ENCODE measurements at regions not wholly inside any gene's neighbourhood (a gene's known extent, or its start where the extent isn't known, plus 50 kb on each side); places are given as distances from the start of the nearest gene placed in this dataset.

GRCh38 chr5:125205601-125206225 is 459.3 kb upstream of the ZNF608 start:
- DNase-seq (ENCODE audit: low spot score): no peak

DNA sequence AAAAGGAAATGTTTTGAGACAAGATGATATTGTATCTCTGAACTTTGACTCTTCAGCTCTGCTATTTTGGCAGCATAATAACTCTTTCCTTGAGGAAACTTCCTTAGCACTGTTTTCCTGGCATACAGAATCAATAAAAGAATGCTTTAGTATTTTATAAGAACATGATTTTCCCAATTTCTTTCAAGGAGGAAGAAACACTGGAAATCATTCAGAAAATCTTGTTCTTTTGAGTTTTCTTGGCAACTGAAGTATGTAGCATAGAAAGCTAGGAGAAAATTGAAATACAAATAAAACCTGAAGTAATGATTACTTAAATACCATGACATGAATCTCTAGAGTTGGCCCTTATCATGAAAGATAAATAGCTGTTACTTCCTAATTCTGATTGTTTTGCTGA is 461.4 kb upstream of the ZNF608 start:
- no peak for DNase-seq (ENCODE audit: low spot score)

- no peak for DNase-seq (ENCODE audit: low spot score)
Measured at GRCh38 chr5:125209650-125210049, 463.2 kb upstream of the ZNF608 start.

DNA sequence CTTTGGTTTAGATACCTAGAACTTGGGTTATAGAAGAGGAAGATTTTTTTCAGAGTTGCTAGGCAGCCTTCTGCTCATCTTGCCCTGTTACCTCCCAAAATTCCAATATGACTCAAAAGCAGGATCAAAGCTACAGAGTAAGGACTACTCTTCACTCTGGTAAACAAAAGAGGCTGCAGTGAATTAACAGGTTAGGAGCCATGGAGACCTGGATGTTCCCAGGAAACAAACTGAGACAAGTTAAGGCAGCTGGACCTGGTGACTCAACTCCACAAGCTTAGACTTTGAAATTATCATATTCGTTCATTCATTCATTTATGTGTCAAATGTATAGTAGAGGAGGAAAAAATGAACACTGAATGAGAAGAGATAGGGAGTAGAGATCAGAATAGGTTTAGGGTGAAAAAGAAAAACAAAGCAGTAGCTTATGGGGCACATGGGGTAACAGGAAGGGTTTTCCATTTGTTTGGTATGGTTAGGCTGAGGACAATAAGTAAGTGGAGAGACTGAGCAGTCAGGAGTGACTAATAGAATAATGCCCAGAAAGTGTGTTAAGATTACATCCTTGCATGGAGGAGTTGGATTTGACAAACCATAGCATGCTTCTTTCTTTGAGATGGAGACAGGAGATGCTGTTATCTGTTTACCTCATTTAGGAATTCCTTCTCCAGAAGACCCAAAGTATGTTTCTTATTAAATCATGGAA is 464.0 kb upstream of the ZNF608 start:
- DNase-seq (ENCODE audit: low spot score): no peak

GRCh38 chr5:125214080-125214479 is 467.6 kb upstream of the ZNF608 start:
- no peak for DNase-seq (ENCODE audit: low spot score)

- DNase-seq (ENCODE audit: low spot score): no peak
Measured at GRCh38 chr5:125215593-125215992, 469.2 kb upstream of the ZNF608 start.

DNA sequence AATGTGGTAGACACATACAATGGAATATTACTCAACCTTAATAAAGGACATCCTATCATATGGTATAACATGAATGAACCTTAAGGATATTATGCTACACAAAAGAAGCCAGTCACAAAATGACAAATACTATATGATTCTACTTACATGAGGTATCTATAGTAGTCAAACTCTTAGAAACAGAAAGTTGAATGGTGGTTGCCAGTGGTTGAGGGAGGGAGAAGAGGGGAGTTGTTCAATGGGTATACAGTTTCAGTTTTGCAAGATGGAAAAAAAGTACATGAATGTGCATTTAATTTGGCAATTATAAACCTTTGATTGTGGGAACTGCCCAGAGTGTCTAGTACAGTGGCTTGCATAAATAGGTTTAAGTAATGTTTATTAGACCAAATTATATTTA is 473.3 kb upstream of the ZNF608 start:
- DNase-seq (ENCODE audit: low spot score): no peak

GRCh38 chr5:125220284-125220683 is 473.8 kb upstream of the ZNF608 start:
- no peak for DNase-seq (ENCODE audit: low spot score)

DNA sequence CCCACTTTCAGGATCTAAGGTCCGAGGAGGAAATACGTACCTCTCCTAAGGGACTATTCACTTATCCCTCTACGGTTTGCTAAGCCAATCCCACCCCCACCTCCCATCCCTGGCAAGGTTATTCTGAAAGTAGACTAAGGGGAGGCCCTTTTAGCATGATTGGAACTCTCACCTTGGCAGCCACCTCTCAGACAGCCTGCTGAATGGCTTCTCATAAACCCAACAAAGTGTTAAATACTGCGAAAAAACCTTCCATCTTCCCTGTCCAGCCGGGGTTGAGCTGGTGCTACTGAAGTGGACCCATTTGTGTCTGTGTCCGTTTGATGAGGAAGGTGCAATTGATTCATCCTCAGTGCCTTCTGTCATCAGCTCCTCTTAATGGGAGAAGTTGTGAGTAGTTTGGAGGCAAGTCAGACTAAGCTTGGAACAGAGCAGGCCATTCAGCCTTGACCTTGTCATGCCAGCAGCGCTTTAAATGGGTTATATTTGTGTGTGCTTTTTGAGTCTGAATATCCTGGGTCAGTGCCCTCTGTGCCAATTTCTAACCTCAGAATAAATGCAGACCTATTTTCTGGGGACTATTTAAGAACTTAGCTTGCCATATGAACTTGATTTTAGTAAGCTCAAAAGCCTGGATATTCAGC is 476.3 kb upstream of the ZNF608 start:
- DNase-seq (ENCODE audit: low spot score): no peak

- no peak for DNase-seq (ENCODE audit: low spot score)
Measured at GRCh38 chr5:125225424-125225823, 479.0 kb upstream of the ZNF608 start.

DNA sequence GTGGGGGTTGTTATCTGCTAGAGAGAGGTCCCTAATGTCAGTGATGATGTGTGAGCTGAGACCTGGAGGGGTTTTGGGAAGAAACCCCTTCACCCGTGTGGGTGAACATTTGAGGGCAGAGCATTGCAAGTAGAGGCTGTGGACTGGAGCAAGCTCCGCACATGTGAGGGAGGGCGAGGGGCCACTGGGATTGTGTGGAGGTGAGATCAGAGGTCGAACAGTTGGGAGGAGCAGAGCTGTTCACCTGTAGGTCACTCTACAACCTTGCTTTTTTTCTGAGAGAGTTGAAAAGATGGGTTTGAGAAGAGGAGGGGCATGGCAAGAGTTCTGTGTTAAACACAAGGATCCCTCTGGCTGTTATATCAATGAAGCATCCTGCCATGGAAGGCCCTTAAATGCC is 480.4 kb upstream of the ZNF608 start:
- no peak for DNase-seq (ENCODE audit: low spot score)

GRCh38 chr5:125227333-125228095 is 481.1 kb upstream of the ZNF608 start:
- DNase-seq (ENCODE audit: low spot score): peak; percentile 44

DNA sequence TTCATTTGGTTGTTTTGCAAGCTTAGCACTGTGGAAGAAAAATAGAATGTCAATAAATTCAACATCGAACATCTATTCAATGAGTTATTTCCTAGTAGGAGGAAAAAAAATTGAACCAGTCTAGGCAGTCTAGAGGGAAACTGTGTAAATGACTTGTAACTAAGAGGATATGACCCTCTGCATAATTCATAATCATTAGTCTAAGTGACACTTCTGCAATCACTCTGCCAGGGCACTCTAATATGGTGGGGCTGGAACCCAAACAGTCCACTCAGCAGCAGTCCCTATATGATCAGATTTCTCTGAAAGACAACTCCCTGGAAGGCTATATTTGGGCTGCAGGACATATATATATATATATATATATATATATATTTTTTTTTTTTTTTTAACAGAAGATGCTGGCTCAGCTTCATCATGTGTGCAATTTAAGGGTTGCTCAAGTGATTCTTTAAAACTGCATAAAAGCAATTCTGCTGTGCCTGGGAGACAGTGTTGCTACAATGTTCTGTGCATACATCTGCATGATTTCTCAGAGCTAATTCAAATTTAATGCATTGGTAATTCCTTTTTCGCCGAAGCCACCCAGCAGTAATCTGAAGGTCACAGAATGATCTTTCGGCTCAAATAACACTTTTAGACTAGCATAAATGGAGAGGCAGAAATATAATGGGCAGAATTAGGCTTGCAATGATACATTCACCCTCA is 482.1 kb upstream of the ZNF608 start:
- no peak for DNase-seq (ENCODE audit: low spot score)

DNA sequence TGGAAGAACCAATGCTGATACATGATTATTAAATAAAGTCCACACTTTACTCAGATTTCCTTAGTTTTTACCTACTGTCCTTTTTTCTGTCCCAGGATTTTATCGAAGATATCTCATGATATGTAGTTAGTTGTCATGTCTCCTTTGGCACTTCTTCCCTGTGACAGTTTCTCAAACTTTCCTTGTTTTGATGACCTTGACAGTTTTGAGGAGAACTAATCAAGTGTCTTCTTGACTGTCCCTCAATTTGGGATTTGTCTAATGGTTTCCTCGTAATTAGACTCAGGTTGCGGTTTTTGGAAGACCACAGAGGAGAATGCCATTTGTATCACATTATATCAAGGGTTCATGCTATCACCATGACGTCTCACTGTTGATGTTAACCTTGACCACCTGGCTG is 483.1 kb upstream of the ZNF608 start:
- DNase-seq (ENCODE audit: low spot score): no peak

DNA sequence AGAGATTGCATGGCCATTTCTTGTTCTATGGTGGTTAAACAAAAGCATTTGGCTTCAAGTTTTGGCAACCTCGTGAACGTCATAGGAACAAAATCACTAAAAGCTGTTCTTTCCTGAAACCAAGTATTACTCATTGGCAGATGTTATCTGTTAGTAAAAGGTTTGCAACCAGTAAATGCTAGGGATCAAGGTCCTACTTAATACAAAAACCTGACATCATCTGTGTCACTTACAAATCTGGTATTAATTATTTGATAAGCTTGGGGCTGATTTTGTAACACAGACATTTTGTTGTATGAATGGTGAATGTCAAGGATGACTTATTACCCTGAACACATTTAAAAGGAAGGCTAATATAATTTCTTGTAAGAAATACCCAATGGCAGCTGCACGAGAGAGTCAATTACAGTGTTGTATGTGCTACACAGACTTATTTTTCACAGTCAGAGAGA is 486.4 kb upstream of the ZNF608 start:
- no peak for DNase-seq (ENCODE audit: low spot score)

GRCh38 chr5:125233944-125234343 is 487.5 kb upstream of the ZNF608 start:
- DNase-seq (ENCODE audit: low spot score): no peak

GRCh38 chr5:125236007-125236406 is 489.6 kb upstream of the ZNF608 start:
- no peak for DNase-seq (ENCODE audit: low spot score)

DNA sequence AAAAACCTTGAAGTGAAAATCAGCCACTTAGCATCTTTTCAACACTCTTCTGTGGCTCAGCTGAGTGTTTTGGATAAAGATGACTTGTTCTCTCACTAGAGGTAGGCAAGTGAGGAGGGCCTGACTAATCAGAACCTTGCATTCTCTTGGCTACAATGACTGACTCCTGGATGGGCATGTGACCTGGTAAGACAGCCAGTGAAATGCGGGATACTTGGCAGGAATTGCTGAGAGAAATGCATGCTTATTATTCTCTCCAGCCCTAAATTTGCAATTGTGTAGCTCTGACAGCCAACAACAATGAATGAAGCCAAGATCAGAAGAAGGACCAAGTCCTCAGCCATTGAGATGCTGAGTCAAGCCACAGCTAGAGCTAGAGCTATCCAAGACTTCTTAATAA is 490.5 kb upstream of the ZNF608 start:
- no peak for DNase-seq (ENCODE audit: low spot score)

DNA sequence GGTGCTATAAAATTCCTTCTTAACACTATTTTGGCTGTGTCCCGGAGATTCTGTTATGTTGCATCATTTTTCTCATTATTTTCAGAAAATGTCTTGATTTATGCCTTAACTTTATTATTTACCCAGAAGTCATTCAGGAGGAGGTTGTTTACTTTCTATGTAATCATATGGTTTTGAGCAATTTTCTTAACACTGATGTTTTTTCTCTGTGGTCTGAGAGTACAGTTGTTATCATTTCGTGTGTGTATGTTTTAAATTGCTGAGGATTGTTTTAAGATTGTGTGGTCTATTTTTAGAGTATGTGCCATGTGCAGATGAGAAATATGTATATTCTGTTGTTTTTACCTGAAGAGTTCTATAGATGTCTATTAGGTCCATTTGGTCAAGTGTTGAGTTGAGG is 498.1 kb upstream of the ZNF608 start:
- no peak for DNase-seq (ENCODE audit: low spot score)

DNA sequence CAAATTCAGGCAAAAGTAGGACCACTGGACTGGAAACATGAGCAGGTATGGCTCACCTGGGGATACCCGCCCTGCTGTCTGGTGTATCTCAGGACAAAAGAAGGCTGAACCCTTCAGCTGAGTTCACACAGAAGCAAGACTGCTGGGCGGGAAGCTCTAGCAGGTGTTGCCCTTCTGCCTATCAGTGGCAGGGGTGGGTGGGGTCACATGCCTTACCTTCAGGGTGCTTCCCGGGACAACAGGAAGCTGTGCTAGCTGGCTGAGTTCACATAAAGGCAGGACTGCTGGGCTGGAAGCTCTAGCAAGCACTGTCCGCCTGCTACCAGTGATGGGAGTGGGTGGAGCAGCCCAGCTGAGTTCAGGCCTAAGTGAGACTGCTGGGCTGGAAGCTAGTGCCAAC is 498.8 kb upstream of the ZNF608 start:
- DNase-seq (ENCODE audit: low spot score): no peak

- DNase-seq (ENCODE audit: low spot score): no peak
Measured at GRCh38 chr5:125249400-125249799, 503.0 kb upstream of the ZNF608 start.

DNA sequence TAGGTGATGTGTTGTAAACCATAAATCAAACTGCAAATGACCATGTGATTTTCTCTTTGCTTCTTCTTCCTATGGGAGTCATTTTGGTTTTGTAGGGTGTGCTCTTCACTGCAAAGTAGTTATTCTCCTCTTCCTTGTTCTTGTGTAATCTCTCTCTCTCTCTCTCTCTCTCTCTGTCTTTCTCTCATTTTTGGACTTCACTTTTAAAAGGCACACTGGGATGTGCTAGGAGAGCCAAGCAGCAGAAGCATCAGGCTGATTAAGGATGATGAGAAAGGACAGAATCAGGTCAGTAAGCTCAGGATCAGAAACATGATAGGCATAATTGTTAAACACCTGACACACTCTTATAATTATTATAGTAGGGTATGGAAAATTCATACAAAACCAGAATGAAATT is 505.3 kb upstream of the ZNF608 start:
- DNase-seq (ENCODE audit: low spot score): no peak

All from D341Med (cell line).